ENCODE measurements at regions not wholly inside any gene's neighbourhood (a gene's known extent, or its start where the extent isn't known, plus 50 kb on each side); places are given as distances from the start of the nearest gene placed in this dataset.

GRCh38 chr6:105799056-105799455 lies 287.1 kb upstream of the PRDM1 start:
- TF ChIP-seq CTCF (IDR thresholded peaks at IDR 0.05; ENCODE audit: low read depth, low read length, poor library complexity, severe bottlenecking) (no peak), EZH2phosphoT487 (IDR thresholded peaks at IDR 0.05; ENCODE audit: borderline replicate concordance, low read length) (no peak)

Data from DOHH2 (cell line).